ENCODE measurements at regions not wholly inside any gene's neighbourhood (a gene's known extent, or its start where the extent isn't known, plus 50 kb on each side); places are given as distances from the start of the nearest gene placed in this dataset.
"Not testable (repeated sequence)": the region's sequence is repeated elsewhere in the genome, so short reads cannot be mapped to it uniquely, and the experiment has no call there.

- TF ChIP-seq ZNF565 (CRISPR knock-in tag; conservative IDR thresholded peaks at IDR 0.05; ENCODE audit: low read depth) = no peak
- TF ChIP-seq CSRNP3 (CRISPR knock-in tag; IDR thresholded peaks at IDR 0.05) = no peak
- ATAC-seq = no peak
These were observed 762.8 kb upstream of the NUDT12 start for GRCh38 chr5:104325356-104325755.

GRCh38 chr5:104316676-104317075 is 754.1 kb upstream of the NUDT12 start:
- ATAC-seq = not testable (repeated sequence)

- no peak for ATAC-seq
- TF ChIP-seq CSRNP3 (CRISPR knock-in tag; IDR thresholded peaks at IDR 0.05) = no peak
- TF ChIP-seq CREB5 (CRISPR knock-in tag; IDR thresholded peaks at IDR 0.05; ENCODE audit: low read depth) = no peak
- TF ChIP-seq GLIS3 (CRISPR knock-in tag; IDR thresholded peaks at IDR 0.05) = no peak
- no peak for TF ChIP-seq SNAI2 (CRISPR knock-in tag; IDR thresholded peaks at IDR 0.05)
- no peak for TF ChIP-seq PPARA (CRISPR knock-in tag; IDR thresholded peaks at IDR 0.05; ENCODE audit: borderline replicate concordance)
- no peak for TF ChIP-seq ZFP30 (CRISPR knock-in tag; IDR thresholded peaks at IDR 0.05)
- no peak for TF ChIP-seq BACH2 (CRISPR knock-in tag; IDR thresholded peaks at IDR 0.05; ENCODE audit: borderline replicate concordance)
- TF ChIP-seq ESRRG (CRISPR knock-in tag; IDR thresholded peaks at IDR 0.05) = no peak
- no peak for TF ChIP-seq ISL1 (CRISPR knock-in tag; IDR thresholded peaks at IDR 0.05)
- no peak for TF ChIP-seq POU6F1 (CRISPR knock-in tag; IDR thresholded peaks at IDR 0.05; ENCODE audit: borderline replicate concordance, low read depth)
These were observed 749.9 kb upstream of the NUDT12 start for GRCh38 chr5:104312481-104312880.

- TF ChIP-seq POU6F1 (CRISPR knock-in tag; IDR thresholded peaks at IDR 0.05; ENCODE audit: borderline replicate concordance, low read depth) = no peak
- no peak for TF ChIP-seq PPARA (CRISPR knock-in tag; IDR thresholded peaks at IDR 0.05; ENCODE audit: borderline replicate concordance)
- TF ChIP-seq CSRNP3 (CRISPR knock-in tag; IDR thresholded peaks at IDR 0.05) = no peak
- TF ChIP-seq ZNF565 (CRISPR knock-in tag; conservative IDR thresholded peaks at IDR 0.05; ENCODE audit: low read depth) = no peak
- TF ChIP-seq ZNF70 (CRISPR knock-in tag; IDR thresholded peaks at IDR 0.05) = no peak
- TF ChIP-seq CSDC2 (CRISPR knock-in tag; IDR thresholded peaks at IDR 0.05) = no peak
- TF ChIP-seq ARNTL (CRISPR knock-in tag; IDR thresholded peaks at IDR 0.05; ENCODE audit: borderline replicate concordance, low read depth) = no peak
- TF ChIP-seq ESRRG (CRISPR knock-in tag; IDR thresholded peaks at IDR 0.05) = no peak
- TF ChIP-seq RARB (CRISPR knock-in tag; IDR thresholded peaks at IDR 0.05) = no peak
- no peak for TF ChIP-seq ZFP30 (CRISPR knock-in tag; IDR thresholded peaks at IDR 0.05)
- TF ChIP-seq ZNF8 (CRISPR knock-in tag; IDR thresholded peaks at IDR 0.05) = no peak
- no peak for TF ChIP-seq ZFP3 (CRISPR knock-in tag; IDR thresholded peaks at IDR 0.05)
- no peak for TF ChIP-seq OSR1 (CRISPR knock-in tag; IDR thresholded peaks at IDR 0.05)
- ATAC-seq = no peak
These were observed 743.0 kb upstream of the NUDT12 start for GRCh38 chr5:104305602-104306001.
